ENCODE measurements at regions not wholly inside any gene's neighbourhood (a gene's known extent, or its start where the extent isn't known, plus 50 kb on each side); places are given as distances from the start of the nearest gene placed in this dataset.

DNA sequence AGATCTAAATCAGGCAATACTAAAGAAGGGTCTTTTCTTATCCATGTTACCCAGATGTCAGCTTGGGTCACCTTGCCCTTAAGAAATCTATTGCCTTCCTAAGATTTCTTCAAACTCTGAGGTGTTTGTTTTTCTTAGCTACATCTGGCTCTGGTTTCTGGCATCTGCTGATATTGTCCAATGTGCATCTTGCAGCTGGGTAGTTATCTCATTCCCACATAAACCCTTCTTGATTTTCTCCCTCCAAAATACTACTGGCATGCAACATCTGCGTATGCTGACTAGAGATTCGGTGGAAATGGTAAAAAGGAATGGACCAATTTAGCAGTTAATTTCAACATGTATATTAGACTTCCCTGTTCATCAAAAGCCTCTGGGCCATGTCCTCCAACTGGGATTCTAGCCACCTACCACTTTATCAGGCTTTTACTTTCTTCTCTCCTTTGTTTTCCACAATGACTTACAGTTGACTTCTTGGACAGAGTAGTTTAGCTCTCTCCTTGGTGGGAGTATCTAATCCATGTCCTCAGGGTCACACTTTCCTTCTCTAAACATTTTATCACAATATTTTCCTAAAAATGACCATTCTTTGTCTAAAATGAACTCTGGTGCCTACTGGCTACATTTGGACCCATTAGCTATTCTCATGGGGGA is 324.8 kb upstream of the FAR2 start:
- Histone ChIP-seq H3K36me3 (ENCODE audit: insufficient read depth, low read length) (no peaks in the 10 kb centered on the region), H4K20me1 (ENCODE audit: insufficient read depth, low read length) (no peaks in the 10 kb centered on the region), H2AFZ (ENCODE audit: low read length) (no peak overlapping the region), H3K27me3 (ENCODE audit: insufficient read depth, low read length) (no peaks in the 10 kb centered on the region), H3K4me2 (ENCODE audit: low read length) (no peak overlapping the region), H3K4me3 (ENCODE audit: low read depth, low read length, poor library complexity, severe bottlenecking) (no peak overlapping the region), H3K79me2 (ENCODE audit: insufficient read depth, low read length) (no peaks in the 10 kb centered on the region), H3F3A (ENCODE audit: insufficient read depth, low read length) (no peaks in the 10 kb centered on the region), H3K4me1 (ENCODE audit: insufficient read depth, low read length, severe bottlenecking) (no peaks in the 10 kb centered on the region), H3K9me3 (ENCODE audit: low read length) (no peaks in the 10 kb centered on the region), H3K9ac (ENCODE audit: low read length) (no peak overlapping the region), H3K9me2 (ENCODE audit: low read depth, low read length) (no peaks in the 10 kb centered on the region), H3K27ac (ENCODE audit: low read depth, low read length, poor library complexity, severe bottlenecking) (no peak overlapping the region)
- no peak for TF ChIP-seq EZH2 (IDR thresholded peaks at IDR 0.05; ENCODE audit: borderline replicate concordance, low read length)
- no peak for TF ChIP-seq CTCF (IDR thresholded peaks at IDR 0.05; ENCODE audit: low read length)

DNA sequence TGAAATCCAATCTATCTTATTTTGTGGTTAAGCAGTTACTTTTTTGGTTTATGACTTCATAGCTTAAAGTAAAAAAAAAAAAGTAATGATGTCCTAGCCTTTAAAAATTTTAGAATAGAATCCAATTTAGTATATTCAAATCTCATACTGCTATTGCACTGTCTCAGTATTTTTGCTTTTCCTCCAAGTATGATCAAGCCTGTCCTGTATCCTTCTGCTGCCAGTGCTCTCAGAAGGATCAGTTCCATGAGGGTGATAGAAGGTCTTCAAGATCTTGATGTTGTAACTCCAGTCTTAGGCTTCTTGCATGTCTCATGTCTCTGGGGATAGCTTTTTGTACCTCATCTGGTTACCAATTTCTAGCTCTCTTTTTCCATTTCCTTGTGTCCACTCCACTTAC is 324.2 kb upstream of the FAR2 start:
- Histone ChIP-seq H3K9ac (ENCODE audit: low read length) (no peak overlapping the region), H3K4me3 (ENCODE audit: low read depth, low read length, poor library complexity, severe bottlenecking) (no peak overlapping the region), H3K4me2 (ENCODE audit: low read length) (no peak overlapping the region), H4K20me1 (ENCODE audit: insufficient read depth, low read length) (no peaks in the 10 kb centered on the region), H2AFZ (ENCODE audit: low read length) (no peak overlapping the region), H3K79me2 (ENCODE audit: insufficient read depth, low read length) (no peaks in the 10 kb centered on the region), H3K27me3 (ENCODE audit: insufficient read depth, low read length) (no peaks in the 10 kb centered on the region), H3K27ac (ENCODE audit: low read depth, low read length, poor library complexity, severe bottlenecking) (no peak overlapping the region), H3K9me3 (ENCODE audit: low read length) (no peaks in the 10 kb centered on the region), H3K4me1 (ENCODE audit: insufficient read depth, low read length, severe bottlenecking) (no peaks in the 10 kb centered on the region), H3K36me3 (ENCODE audit: insufficient read depth, low read length) (no peaks in the 10 kb centered on the region), H3K9me2 (ENCODE audit: low read depth, low read length) (no peaks in the 10 kb centered on the region), H3F3A (ENCODE audit: insufficient read depth, low read length) (no peaks in the 10 kb centered on the region)
- TF ChIP-seq CTCF (IDR thresholded peaks at IDR 0.05; ENCODE audit: low read length): no peak
- TF ChIP-seq EZH2 (IDR thresholded peaks at IDR 0.05; ENCODE audit: borderline replicate concordance, low read length): no peak

GRCh38 chr12:28826766-28827165 is 322.3 kb upstream of the FAR2 start:
- Histone ChIP-seq H3F3A (ENCODE audit: insufficient read depth, low read length) (no peaks in the 10 kb centered on the region), H3K4me1 (ENCODE audit: insufficient read depth, low read length, severe bottlenecking) (no peaks in the 10 kb centered on the region), H3K79me2 (ENCODE audit: insufficient read depth, low read length) (no peaks in the 10 kb centered on the region), H3K9me3 (ENCODE audit: low read length) (no peaks in the 10 kb centered on the region), H4K20me1 (ENCODE audit: insufficient read depth, low read length) (no peaks in the 10 kb centered on the region), H3K4me2 (ENCODE audit: low read length) (no peak overlapping the region), H3K4me3 (ENCODE audit: low read depth, low read length, poor library complexity, severe bottlenecking) (no peak overlapping the region), H3K36me3 (ENCODE audit: insufficient read depth, low read length) (no peaks in the 10 kb centered on the region), H3K27me3 (ENCODE audit: insufficient read depth, low read length) (no peaks in the 10 kb centered on the region), H2AFZ (ENCODE audit: low read length) (no peak overlapping the region), H3K27ac (ENCODE audit: low read depth, low read length, poor library complexity, severe bottlenecking) (no peak overlapping the region), H3K9me2 (ENCODE audit: low read depth, low read length) (no peaks in the 10 kb centered on the region), H3K9ac (ENCODE audit: low read length) (no peak overlapping the region)
- no peak for TF ChIP-seq CTCF (IDR thresholded peaks at IDR 0.05; ENCODE audit: low read length)
